Activated T-helper 1 cell treated with anti-CD3 and anti-CD28 coated beads, Interleukin-12 subunit alpha, Interleukin-12 subunit beta, Interleukin-2, Interleukin-4 antibody, amounts not matched to agents 30 ng/mL and 10 ng/mL and 1 ng/mL, durations not matched to agents 14 hours and 24 hours and 36 hours (primary cell): ENCODE measurements at regions not wholly inside any gene's neighbourhood (a gene's known extent, or its start where the extent isn't known, plus 50 kb on each side); places are given as distances from the start of the nearest gene placed in this dataset.

Source experiments
- DNase-seq: peaks from one replicate; pipeline ENCODE4 v3.0.0; 2021; ENCODE audit warnings: low spot score
- H3K27ac Mint-ChIP-seq: one replicate; pipeline ENCODE4 v1.8.0; 2021; ENCODE audit warnings: mild to moderate bottlenecking, mixed read lengths
- H3K27me3 Mint-ChIP-seq: one replicate; pipeline ENCODE4 v1.8.0; 2022; ENCODE audit warnings: mild to moderate bottlenecking, moderate library complexity, mixed read lengths; ENCODE audit not compliant: insufficient read depth
- H3K36me3 Mint-ChIP-seq: one replicate; pipeline ENCODE4 v1.8.0; 2021; ENCODE audit warnings: low read depth, mixed read lengths
- H3K4me1 Mint-ChIP-seq: one replicate; pipeline ENCODE4 v1.8.0; 2021; ENCODE audit warnings: low read depth, mixed read lengths
- H3K4me3 Mint-ChIP-seq: one replicate; pipeline ENCODE4 v1.8.0; 2021; ENCODE audit warnings: mild to moderate bottlenecking, moderate library complexity, mixed read lengths
- H3K9me3 Mint-ChIP-seq: one replicate; pipeline ENCODE4 v1.8.0; 2021; ENCODE audit warnings: mixed read lengths
- intact Hi-C: fragments of 100-400 bp; cut with micrococcal nuclease; formaldehyde crosslinking; loops from one replicate; pipeline ENCODE4 v1.15.1; 2024

GRCh38 chr12:77387214-77387613, 321.8 kb upstream of the E2F7 start:
- Mint-ChIP-seq H3K9me3 (no peaks in the 10 kb centered on the region), H3K4me3 (no peak overlapping the region), H3K27me3 (no peaks in the 10 kb centered on the region), H3K36me3 (no peaks in the 10 kb centered on the region), H3K4me1 (no peaks in the 10 kb centered on the region), H3K27ac (no peak overlapping the region)
- DNase-seq, result no peak
- intact Hi-C loops, result no loop called here

- Mint-ChIP-seq H3K4me1 (no peaks in the 10 kb centered on the region), H3K27ac (no peak overlapping the region), H3K27me3 (no peaks in the 10 kb centered on the region), H3K36me3 (no peaks in the 10 kb centered on the region), H3K4me3 (no peak overlapping the region), H3K9me3 (no peaks in the 10 kb centered on the region)
- DNase-seq, result no peak
- intact Hi-C loops, result no loop called here
Observed at GRCh38 chr12:77384941-77385340, 319.6 kb upstream of the E2F7 start.

- Mint-ChIP-seq H3K4me3 (no peak overlapping the region), H3K4me1 (no peaks in the 10 kb centered on the region), H3K36me3 (no peaks in the 10 kb centered on the region), H3K9me3 (no peaks in the 10 kb centered on the region), H3K27me3 (no peaks in the 10 kb centered on the region), H3K27ac (no peak overlapping the region)
- DNase-seq, result no peak
- intact Hi-C loops, result no loop called here
Observed at GRCh38 chr12:77382096-77382742, 316.9 kb upstream of the E2F7 start.

GRCh38 chr12:77377622-77378021, 312.3 kb upstream of the E2F7 start:
- no peaks in the 10 kb centered on the region for H3K36me3 Mint-ChIP-seq
- H3K9me3 Mint-ChIP-seq, result no peaks in the 10 kb centered on the region
- no peaks in the 10 kb centered on the region for H3K4me1 Mint-ChIP-seq
- no peak overlapping the region for H3K4me3 Mint-ChIP-seq
- intact Hi-C loops, result no loop called here
- H3K27ac Mint-ChIP-seq, result no peak overlapping the region
- no peak for DNase-seq
- no peaks in the 10 kb centered on the region for H3K27me3 Mint-ChIP-seq

- intact Hi-C loops, result no loop called here
Observed at GRCh38 chr12:77377116-77377515, 311.7 kb upstream of the E2F7 start.

GRCh38 chr12:77374673-77375072, 309.3 kb upstream of the E2F7 start:
- H3K9me3 Mint-ChIP-seq, result no peaks in the 10 kb centered on the region
- DNase-seq, result no peak
- no peaks in the 10 kb centered on the region for H3K27me3 Mint-ChIP-seq
- H3K4me1 Mint-ChIP-seq, result no peaks in the 10 kb centered on the region
- intact Hi-C loops, result no loop called here
- H3K27ac Mint-ChIP-seq, result no peak overlapping the region
- no peak overlapping the region for H3K4me3 Mint-ChIP-seq
- no peaks in the 10 kb centered on the region for H3K36me3 Mint-ChIP-seq

More at GRCh38 chr12:77377116-77377515, 311.7 kb upstream of the E2F7 start:
- H3K36me3 Mint-ChIP-seq, result no peaks in the 10 kb centered on the region
- no peaks in the 10 kb centered on the region for H3K9me3 Mint-ChIP-seq
- no peak overlapping the region for H3K4me3 Mint-ChIP-seq
- H3K27ac Mint-ChIP-seq, result no peak overlapping the region
- H3K4me1 Mint-ChIP-seq, result no peaks in the 10 kb centered on the region
- no peak for DNase-seq
- no peaks in the 10 kb centered on the region for H3K27me3 Mint-ChIP-seq

- Mint-ChIP-seq H3K27me3 (no peaks in the 10 kb centered on the region), H3K4me3 (no peak overlapping the region), H3K27ac (no peak overlapping the region), H3K9me3 (no peaks in the 10 kb centered on the region), H3K36me3 (no peaks in the 10 kb centered on the region), H3K4me1 (no peaks in the 10 kb centered on the region)
- intact Hi-C loops, result no loop called here
- DNase-seq, result no peak
Observed at GRCh38 chr12:77372494-77372893, 307.1 kb upstream of the E2F7 start.

- no peak for DNase-seq
- intact Hi-C loops, result no loop called here
- Mint-ChIP-seq H3K27me3 (no peaks in the 10 kb centered on the region), H3K27ac (no peak overlapping the region), H3K4me1 (no peaks in the 10 kb centered on the region), H3K36me3 (no peaks in the 10 kb centered on the region), H3K9me3 (no peaks in the 10 kb centered on the region), H3K4me3 (no peak overlapping the region)
Observed at GRCh38 chr12:77372026-77372425, 306.7 kb upstream of the E2F7 start.

- intact Hi-C loops, result no loop called here
- no peaks in the 10 kb centered on the region for H3K9me3 Mint-ChIP-seq
- no peaks in the 10 kb centered on the region for H3K36me3 Mint-ChIP-seq
- H3K27ac Mint-ChIP-seq, result no peak overlapping the region
- no peaks in the 10 kb centered on the region for H3K4me1 Mint-ChIP-seq
- H3K27me3 Mint-ChIP-seq, result no peaks in the 10 kb centered on the region
- no peak overlapping the region for H3K4me3 Mint-ChIP-seq
- DNase-seq, result no peak
Observed at GRCh38 chr12:77368379-77368778, 303.0 kb upstream of the E2F7 start.

GRCh38 chr12:77366616-77367015, 301.2 kb upstream of the E2F7 start:
- DNase-seq, result no peak
- Mint-ChIP-seq H3K9me3 (no peaks in the 10 kb centered on the region), H3K36me3 (no peaks in the 10 kb centered on the region), H3K4me3 (no peak overlapping the region), H3K4me1 (no peaks in the 10 kb centered on the region), H3K27ac (no peak overlapping the region), H3K27me3 (no peaks in the 10 kb centered on the region)
- intact Hi-C loops, result no loop called here

- H3K27ac Mint-ChIP-seq, result no peak overlapping the region
- no peaks in the 10 kb centered on the region for H3K9me3 Mint-ChIP-seq
- no peaks in the 10 kb centered on the region for H3K27me3 Mint-ChIP-seq
- no peak for DNase-seq
- intact Hi-C loops, result no loop called here
- no peak overlapping the region for H3K4me3 Mint-ChIP-seq
- H3K4me1 Mint-ChIP-seq, result no peaks in the 10 kb centered on the region
- no peaks in the 10 kb centered on the region for H3K36me3 Mint-ChIP-seq
Observed at GRCh38 chr12:77364400-77364799, 299.0 kb upstream of the E2F7 start.

GRCh38 chr12:77362509-77363210, 297.3 kb upstream of the E2F7 start:
- no peak overlapping the region for H3K4me3 Mint-ChIP-seq
- no peaks in the 10 kb centered on the region for H3K36me3 Mint-ChIP-seq
- no peaks in the 10 kb centered on the region for H3K4me1 Mint-ChIP-seq
- DNase-seq, result no peak
- H3K27me3 Mint-ChIP-seq, result no peaks in the 10 kb centered on the region
- no peak overlapping the region for H3K27ac Mint-ChIP-seq
- H3K9me3 Mint-ChIP-seq, result no peaks in the 10 kb centered on the region
- intact Hi-C loops, result no loop called here

- Mint-ChIP-seq H3K4me3 (no peak overlapping the region), H3K4me1 (no peaks in the 10 kb centered on the region), H3K9me3 (no peaks in the 10 kb centered on the region), H3K27ac (no peak overlapping the region), H3K36me3 (no peaks in the 10 kb centered on the region), H3K27me3 (no peaks in the 10 kb centered on the region)
- no peak for DNase-seq
- intact Hi-C loops, result no loop called here
Observed at GRCh38 chr12:77357655-77358054, 292.3 kb upstream of the E2F7 start.
